GM12864 (cell line): ENCODE measurements at regions not wholly inside any gene's neighbourhood (a gene's known extent, or its start where the extent isn't known, plus 50 kb on each side); places are given as distances from the start of the nearest gene placed in this dataset.

Source experiments
- DNase-seq: peaks from one replicate; pipeline ENCODE4 v3.0.0-alpha.2; 2011; ENCODE audit warnings: low read depth
- H3K4me3 ChIP-seq: 2 replicates; pipeline ENCODE4 v1.5.1; 2011; ENCODE audit warnings: mild to moderate bottlenecking, low read depth, low read length, control low read depth
- CTCF ChIP-seq: IDR thresholded peaks from 2 replicates; pipeline ENCODE4 v1.5.1; 2011; ENCODE audit warnings: low read depth, mild to moderate bottlenecking, moderate library complexity, low read length, control low read depth, inconsistent platforms; ENCODE audit errors: missing control alignments

DNA sequence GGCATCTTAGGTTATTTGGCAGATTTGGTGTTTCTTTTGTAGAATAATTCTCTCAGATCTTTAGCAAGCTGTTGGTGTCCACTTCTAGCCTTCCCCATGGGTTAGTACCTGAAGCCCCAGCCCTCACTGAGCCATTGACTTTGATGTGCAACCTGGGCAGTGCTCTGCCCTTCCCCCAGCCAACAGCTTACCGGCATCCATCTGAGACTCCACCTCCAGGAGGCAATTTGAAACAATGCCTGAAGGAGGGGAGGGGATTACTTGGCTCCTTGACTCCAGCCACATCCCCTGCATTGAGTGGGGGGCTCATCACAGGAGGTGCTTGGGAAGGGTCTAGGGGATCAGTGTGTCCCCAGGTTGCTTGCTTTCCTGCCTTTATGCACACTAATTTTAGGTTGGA, 114.8 kb downstream of the TRIM29 start:
- TF ChIP-seq CTCF = no peak
- no peak for DNase-seq
- no peak overlapping the region for H3K4me3 ChIP-seq

- DNase-seq = no peak
- TF ChIP-seq CTCF = no peak
- H3K4me3 ChIP-seq = no peak overlapping the region
Measured at GRCh38 chr11:120022617-120023016, 115.3 kb downstream of the TRIM29 start.

- no peak for TF ChIP-seq CTCF
- no peak for DNase-seq
- H3K4me3 ChIP-seq = no peak overlapping the region
Measured at GRCh38 chr11:120021978-120022377, 115.9 kb downstream of the TRIM29 start.

- TF ChIP-seq CTCF = no peak
- no peak for DNase-seq
- H3K4me3 ChIP-seq = no peak overlapping the region
Measured at GRCh38 chr11:120021391-120021953, 116.4 kb downstream of the TRIM29 start.

DNA sequence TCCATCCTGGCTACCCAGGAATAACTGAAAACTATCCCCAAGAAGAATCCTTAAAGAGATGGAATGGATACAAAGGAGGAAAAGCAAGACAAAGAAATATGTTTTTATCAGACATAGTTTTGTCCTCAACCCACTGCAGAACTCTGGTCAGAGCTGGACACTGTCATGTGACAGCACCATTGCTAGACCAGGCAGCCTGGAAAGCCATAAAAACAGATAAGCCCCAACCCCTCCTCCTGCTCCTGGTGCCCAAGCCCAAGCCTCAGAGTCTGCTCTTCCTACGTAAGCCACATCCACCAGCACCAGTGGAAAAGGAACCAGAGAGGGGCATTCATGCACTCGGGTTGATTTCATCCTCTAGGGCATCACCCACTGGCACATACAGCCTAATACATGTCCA, 116.9 kb downstream of the TRIM29 start:
- no peak overlapping the region for H3K4me3 ChIP-seq
- DNase-seq = no peak
- TF ChIP-seq CTCF = no peak

DNA sequence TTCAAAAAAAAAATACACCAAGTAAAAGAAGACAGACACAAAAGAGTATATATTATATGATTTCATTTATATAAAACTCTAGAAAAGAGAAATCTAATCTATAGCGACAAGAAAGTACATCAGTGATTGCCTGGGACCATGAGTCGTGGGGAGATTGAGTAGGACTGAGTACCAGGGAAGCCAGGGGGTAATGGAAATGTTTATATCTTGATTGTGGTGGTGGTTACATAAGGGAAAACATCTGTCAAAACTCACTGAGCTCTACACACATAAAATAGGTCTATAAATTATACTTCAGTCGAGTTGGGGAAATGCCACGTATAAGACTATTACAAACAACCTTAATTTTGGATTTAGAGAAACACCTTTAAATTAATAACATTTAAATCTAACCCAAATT, 117.4 kb downstream of the TRIM29 start:
- H3K4me3 ChIP-seq = no peak overlapping the region
- no peak for DNase-seq
- no peak for TF ChIP-seq CTCF

GRCh38 chr11:120019191-120019590, 118.7 kb downstream of the TRIM29 start:
- no peak overlapping the region for H3K4me3 ChIP-seq
- TF ChIP-seq CTCF = no peak
- no peak for DNase-seq
